Choroid plexus epithelial cell (primary cell): ENCODE measurements at regions not wholly inside any gene's neighbourhood (a gene's known extent, or its start where the extent isn't known, plus 50 kb on each side); places are given as distances from the start of the nearest gene placed in this dataset.

Experiments
- DNase-seq: peaks from one replicate; pipeline ENCODE4 v3.0.0-alpha.2; 2010; ENCODE audit warnings: low read depth
- H3K4me3 ChIP-seq: 2 replicates; pipeline ENCODE4 v1.5.1; 2011; ENCODE audit warnings: low read depth, mild to moderate bottlenecking, control low read depth, low read length, moderate library complexity
- TF ChIP-seq, protein P1 (sequence below): conservative IDR thresholded peaks from 2 replicates; pipeline ENCODE4 v1.5.1; 2011; ENCODE audit warnings: low read depth, mild to moderate bottlenecking, control low read depth, inconsistent platforms, low read length, moderate library complexity

DNA sequence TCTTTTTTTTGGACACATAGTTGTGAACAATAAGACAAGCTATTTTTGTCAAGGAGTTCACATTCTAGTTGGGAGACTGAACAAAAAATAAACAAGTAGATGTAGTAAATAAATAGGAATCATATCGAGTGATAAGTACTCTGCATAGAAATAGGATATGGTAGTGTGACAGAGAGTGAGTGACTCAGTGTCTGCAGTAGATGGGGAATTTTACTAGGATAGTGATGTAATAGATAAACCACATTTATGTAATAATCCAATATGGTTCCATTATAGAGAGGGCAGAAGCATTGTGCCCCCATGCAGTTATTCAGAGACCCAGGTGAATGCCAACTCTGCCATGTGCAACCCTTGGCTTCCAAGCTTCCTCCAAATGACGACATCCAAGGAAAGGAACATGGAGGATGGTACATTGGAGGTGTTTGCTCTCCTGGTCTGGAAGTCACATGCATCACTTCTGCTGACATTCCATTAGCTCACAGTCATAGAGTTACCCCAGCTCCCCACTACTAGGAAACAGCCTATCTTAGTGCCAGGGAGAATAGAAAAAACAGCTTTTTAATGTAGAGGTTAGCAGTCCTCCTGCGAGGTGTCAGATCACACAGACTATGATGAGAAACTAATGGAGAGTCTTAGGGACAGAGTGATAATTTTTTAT lies 595.4 kb downstream of the NYAP2 start:
- DNase-seq, result peak; percentile 63
- TF ChIP-seq, protein P1, sequence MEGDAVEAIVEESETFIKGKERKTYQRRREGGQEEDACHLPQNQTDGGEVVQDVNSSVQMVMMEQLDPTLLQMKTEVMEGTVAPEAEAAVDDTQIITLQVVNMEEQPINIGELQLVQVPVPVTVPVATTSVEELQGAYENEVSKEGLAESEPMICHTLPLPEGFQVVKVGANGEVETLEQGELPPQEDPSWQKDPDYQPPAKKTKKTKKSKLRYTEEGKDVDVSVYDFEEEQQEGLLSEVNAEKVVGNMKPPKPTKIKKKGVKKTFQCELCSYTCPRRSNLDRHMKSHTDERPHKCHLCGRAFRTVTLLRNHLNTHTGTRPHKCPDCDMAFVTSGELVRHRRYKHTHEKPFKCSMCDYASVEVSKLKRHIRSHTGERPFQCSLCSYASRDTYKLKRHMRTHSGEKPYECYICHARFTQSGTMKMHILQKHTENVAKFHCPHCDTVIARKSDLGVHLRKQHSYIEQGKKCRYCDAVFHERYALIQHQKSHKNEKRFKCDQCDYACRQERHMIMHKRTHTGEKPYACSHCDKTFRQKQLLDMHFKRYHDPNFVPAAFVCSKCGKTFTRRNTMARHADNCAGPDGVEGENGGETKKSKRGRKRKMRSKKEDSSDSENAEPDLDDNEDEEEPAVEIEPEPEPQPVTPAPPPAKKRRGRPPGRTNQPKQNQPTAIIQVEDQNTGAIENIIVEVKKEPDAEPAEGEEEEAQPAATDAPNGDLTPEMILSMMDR, result no peak
- no peak overlapping the region for H3K4me3 ChIP-seq

DNA sequence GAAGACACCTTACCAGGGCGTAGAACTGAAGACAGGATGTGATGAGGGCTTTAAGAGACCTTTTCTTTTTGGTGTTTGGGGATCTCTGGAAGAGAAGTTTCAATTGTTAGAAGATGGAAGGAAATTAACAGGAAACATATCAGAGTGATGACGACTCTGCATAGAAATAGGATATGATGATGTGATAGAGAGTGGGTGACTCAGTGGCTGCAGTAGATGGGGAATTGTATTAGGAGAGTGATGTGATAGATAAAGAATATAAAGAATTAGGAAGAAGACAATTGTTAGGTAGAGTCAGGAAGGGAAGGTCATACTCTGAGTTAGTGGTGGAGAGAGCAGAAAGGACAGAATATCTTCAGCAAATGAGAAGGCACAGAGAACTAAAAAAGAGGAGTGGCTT lies 593.9 kb downstream of the NYAP2 start:
- peak; percentile 42 for DNase-seq
- TF ChIP-seq, protein P1, result no peak
- no peak overlapping the region for H3K4me3 ChIP-seq

DNA sequence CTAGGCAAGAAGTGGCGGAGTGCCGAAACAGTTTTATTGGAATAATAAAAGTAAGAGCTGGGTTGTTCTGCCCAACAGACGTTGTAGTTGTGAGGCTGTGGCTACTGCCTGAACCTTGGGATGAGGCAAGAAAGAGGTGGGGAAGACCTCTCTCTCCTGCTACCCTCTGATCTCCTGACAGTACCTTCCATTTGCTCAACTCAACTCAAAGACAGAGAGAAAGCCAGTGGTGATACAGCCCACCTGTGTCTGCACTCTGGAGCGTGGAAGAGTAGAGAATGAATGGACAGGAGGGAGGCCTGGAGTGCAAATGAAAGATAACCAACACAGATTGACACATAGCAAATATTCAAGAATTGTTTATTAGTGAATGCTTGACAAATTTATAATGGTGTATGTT lies 590.3 kb downstream of the NYAP2 start:
- DNase-seq, result no peak
- TF ChIP-seq, protein P1, result no peak
- no peak overlapping the region for H3K4me3 ChIP-seq

DNA sequence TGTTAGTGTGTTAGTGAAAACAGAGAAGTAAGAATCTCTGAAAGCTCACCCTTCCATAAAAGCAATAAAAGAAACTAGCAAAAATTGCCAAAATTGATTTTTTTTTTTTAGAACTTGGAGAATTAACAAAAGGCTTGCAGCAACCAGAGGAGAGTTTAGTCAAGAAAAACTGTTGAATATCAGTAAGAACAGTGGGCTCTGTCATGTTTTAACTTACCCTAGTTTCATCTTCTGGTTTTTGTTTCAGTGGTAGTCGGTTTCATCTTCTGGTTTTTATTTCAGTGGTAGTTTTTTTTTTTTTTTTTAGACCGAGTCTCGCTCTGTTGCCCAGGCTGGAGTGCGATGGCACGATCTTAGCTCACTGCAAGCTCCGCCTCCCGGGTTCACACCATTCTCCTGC lies 580.9 kb downstream of the NYAP2 start:
- no peak overlapping the region for H3K4me3 ChIP-seq
- TF ChIP-seq, protein P1, result no peak
- DNase-seq, result no peak

DNA sequence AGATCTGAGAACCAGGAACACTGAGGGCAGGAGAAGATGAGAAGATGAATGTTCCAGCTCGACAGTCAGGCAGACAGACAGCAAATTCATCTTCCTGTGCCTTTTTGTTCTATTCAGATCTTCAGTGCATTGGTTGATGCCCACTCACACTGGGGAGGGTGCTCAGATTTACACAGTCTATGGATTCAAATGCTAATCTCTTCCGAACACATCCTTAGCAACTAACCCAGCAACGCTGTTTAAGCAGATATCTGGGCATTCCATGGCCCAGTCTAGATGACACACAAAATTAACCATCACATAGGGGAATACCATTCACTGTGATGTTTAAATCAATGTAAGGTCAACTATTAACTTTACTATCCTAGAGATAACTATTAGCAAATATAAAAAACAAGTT lies 571.9 kb downstream of the NYAP2 start:
- TF ChIP-seq, protein P1, result no peak
- H3K4me3 ChIP-seq, result no peak overlapping the region

DNA sequence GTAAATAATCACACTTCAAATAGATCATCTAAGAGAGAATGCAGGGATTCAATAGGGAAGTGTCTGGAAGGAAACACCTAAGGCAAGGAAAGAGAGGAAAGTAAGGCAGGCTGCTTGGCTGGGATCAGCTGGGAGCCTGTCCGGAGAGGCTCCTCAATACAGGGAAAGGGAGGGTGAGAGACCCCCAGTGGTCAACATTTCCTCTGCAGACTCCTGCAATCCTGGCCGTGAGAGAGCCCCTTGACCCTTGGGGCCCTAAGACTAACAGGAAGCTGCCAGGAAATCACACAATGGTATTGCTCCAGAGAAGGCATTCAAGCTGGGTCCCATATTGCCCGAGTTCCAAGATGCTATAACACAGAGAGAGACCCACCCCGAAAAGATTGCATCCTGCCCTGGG lies 549.4 kb downstream of the NYAP2 start:
- H3K4me3 ChIP-seq, result no peak overlapping the region
- TF ChIP-seq, protein P1, result no peak
- no peak for DNase-seq

More for the DNA sequence above, 571.9 kb downstream of the NYAP2 start:
- DNase-seq, result no peak

DNA sequence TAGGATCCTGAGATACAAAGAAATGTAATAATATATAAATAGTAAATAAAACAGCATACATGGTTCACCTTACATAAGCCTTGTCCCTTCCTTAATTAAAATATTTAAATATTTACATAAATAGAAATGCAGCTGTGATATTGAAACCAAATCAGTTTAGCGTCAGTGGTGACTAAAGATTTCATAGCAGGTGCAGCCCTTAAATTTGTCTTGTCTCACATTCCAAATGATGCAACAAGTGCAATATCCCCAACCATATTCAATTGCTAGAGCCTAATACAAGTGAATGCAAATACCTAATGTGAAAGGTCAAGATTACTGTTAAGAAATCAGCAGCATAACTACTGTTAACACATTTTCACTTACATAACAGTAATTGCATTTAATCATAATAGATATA lies 539.5 kb downstream of the NYAP2 start:
- no peak overlapping the region for H3K4me3 ChIP-seq
- DNase-seq, result no peak
- TF ChIP-seq, protein P1, result no peak
